HCT116 (cell line): ENCODE measurements at regions not wholly inside any gene's neighbourhood (a gene's known extent, or its start where the extent isn't known, plus 50 kb on each side); places are given as distances from the start of the nearest gene placed in this dataset.

Experiments used
- CEBPB ChIP-seq: IDR thresholded peaks from 2 replicates; pipeline ENCODE4 v1.6.1; 2012; ENCODE audit warnings: low read depth
- POLR2A ChIP-seq: IDR thresholded peaks from 2 replicates; pipeline ENCODE4 v1.7.0; 2011; ENCODE audit warnings: borderline replicate concordance; ENCODE audit not compliant: insufficient read depth, insufficient read length; ENCODE audit errors: extremely low read depth

DNA sequence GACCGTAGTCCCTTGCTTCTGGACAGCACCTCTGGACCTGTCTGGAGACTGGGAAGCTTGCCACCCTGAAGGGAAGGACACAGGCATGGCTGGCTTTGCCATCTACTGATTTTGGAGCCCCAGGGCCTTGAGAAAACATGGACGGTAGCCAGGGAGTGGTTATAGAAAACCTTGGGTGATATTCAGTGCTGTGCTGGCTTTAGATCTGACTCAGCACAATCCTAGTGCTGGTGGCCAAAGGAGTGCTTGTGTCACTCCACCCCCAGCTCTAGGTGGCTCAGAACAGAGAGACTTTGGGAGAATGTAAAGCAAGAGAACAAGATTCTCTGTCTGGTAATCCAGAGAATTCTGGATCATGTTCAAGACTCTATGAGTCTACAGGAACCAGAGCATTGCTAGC, 214.5 kb upstream of the IGF1 start:
- no peak for TF ChIP-seq POLR2A
- TF ChIP-seq CEBPB: no peak
